Body of pancreas (tissue), 4 donors: ENCODE measurements at regions not wholly inside any gene's neighbourhood (a gene's known extent, or its start where the extent isn't known, plus 50 kb on each side); places are given as distances from the start of the nearest gene placed in this dataset.
"Not testable (repeated sequence)": the region's sequence is repeated elsewhere in the genome, so short reads cannot be mapped to it uniquely, and the experiment has no call there.

Experiments used
- POLR2A ChIP-seq, 3 donors: fragments of 450-650 bp; IDR thresholded peaks; one replicate each; pipeline ENCODE4 v1.6.1; 2016; ENCODE audit warnings: antibody characterized with exemption in 3 of 3, mild to moderate bottlenecking in 2 of 3
- TF ChIP-seq, protein P1 (sequence below), 7 experiments: fragments of 450-650 bp in 4 of 7; fragments of 200-600 bp in 3 of 7; sonication (generic) in 3 of 7; IDR thresholded peaks; one replicate each; pipeline ENCODE4 v1.5.1; 2016 to 2019; ENCODE audit warnings: antibody characterized with exemption in 7 of 7

DNA sequence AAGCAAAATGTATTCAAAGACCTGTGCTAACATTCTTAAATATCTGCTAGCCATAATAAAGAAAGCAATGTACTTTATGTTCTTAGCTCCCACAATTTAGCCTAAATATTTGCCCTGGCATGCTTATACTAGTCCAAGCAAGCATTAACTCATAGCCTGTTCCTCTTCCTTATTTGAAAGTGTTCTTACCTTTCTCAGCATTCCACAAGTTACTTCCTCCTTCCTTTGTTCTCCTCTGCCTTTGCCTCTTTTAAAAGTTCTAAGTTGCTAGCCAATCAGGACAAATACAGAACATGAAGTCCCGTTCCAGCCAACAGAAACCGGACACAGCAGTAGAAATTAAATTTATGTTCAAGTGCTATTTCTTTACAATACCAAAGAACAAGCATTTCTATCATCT lies 1154.6 kb upstream of the CELF4 start:
- TF ChIP-seq, protein P1, sequence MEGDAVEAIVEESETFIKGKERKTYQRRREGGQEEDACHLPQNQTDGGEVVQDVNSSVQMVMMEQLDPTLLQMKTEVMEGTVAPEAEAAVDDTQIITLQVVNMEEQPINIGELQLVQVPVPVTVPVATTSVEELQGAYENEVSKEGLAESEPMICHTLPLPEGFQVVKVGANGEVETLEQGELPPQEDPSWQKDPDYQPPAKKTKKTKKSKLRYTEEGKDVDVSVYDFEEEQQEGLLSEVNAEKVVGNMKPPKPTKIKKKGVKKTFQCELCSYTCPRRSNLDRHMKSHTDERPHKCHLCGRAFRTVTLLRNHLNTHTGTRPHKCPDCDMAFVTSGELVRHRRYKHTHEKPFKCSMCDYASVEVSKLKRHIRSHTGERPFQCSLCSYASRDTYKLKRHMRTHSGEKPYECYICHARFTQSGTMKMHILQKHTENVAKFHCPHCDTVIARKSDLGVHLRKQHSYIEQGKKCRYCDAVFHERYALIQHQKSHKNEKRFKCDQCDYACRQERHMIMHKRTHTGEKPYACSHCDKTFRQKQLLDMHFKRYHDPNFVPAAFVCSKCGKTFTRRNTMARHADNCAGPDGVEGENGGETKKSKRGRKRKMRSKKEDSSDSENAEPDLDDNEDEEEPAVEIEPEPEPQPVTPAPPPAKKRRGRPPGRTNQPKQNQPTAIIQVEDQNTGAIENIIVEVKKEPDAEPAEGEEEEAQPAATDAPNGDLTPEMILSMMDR (IDR thresholded peaks at IDR 0.05), result not testable (repeated sequence)
- TF ChIP-seq POLR2A (IDR thresholded peaks at IDR 0.05), result not testable (repeated sequence)
